Stimulated activated CD8-positive, alpha-beta memory T cell treated with anti-CD3 and anti-CD28 coated beads, Interleukin-2, amount 100 ng/mL, for 48 hours (primary cell): ENCODE measurements at regions not wholly inside any gene's neighbourhood (a gene's known extent, or its start where the extent isn't known, plus 50 kb on each side); places are given as distances from the start of the nearest gene placed in this dataset.

Experiments used
- DNase-seq, 2 donors: peaks; one replicate each; pipeline ENCODE4 v3.0.0-alpha.2; 2020; ENCODE audit warnings: low read depth in 2 of 2

DNA sequence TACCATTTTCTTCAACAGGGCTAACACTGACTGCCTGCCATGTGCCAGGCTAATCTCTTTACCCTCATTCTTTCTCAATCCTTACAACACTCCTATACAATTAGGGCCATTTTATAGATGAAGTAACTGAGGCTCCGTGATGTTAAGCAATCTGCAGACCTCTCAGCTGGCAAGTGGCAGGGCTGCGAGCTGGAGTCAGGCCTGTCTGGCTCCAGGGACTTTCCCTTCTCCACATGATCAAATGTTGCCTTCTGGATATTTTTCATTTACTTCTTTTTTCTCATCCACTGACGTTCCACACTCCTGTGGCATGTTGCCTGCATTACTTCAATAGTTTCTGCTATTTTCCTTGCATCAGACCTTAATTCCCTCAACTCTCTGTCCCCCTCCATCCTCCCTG lies 55.2 kb upstream of the TAGAP start:
- DNase-seq, result no peak

DNA sequence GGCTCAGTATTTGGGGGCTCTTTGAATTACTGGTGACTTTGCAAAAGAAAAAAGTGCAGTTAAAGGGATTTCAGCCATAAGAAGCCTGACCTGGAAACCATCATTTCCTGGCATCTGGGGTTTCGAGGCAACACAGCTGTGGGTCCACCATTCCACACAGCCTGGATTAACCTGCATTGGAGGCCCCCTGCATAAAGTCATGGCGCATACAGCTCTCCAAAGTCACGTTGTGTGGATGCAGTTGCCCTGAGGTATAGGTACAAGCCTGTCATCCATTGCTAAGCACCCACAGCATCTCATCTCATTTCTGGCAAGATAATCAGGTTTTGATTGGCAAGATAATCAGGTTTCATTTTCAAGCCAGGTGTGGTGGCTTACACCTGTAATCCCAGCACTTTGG lies 54.5 kb upstream of the TAGAP start:
- no peak for DNase-seq

- peak; percentile 45 to 46 for DNase-seq
These were observed 53.9 kb upstream of the TAGAP start for GRCh38 chr6:159098636-159099106.

DNA sequence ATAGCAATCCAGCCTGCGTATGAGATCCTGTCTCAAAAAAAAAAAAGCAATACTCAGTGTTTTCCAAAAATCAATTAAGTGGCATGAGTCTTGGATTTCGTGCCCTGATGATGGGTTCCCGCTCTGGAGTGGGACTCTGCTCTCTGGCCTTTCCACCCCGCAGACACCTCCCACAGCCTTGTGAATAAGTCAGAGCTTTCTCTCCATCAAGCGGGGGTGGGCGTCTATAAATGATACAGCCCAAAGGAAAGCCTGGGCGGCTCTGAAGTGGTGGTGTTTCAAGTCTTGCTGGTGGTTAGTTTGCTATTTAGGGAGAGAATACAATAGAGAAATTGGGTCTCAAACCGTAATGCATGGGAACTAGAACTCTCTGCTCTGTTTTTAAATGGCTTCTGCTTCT lies 52.5 kb upstream of the TAGAP start:
- DNase-seq, result peak; percentile 58 to 62

DNA sequence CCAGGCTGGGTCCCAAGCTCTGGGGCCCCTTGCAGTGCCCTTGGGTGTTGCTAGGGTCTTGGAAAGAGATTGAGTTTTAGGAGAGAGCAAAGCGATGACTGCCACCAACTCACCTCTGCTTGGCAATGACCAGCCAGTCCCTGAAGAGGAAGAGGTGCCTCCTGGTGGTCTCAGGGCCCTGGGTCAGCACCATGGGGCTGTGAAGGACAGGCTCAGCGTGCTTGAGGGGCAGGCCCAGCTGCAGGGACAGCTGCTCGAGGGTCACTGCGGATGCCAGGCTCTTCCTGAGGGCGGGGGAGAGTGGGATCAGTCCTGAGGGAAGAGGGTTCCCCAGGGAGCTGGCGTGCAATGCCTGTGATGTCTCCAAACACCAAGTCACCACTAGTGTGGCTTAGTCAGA lies 50.8 kb upstream of the TAGAP start:
- DNase-seq, result no peak

GRCh38 chr6:159094444-159095252 lies 49.9 kb upstream of the TAGAP start:
- peak in 1 of 2 donors; percentile 56 for DNase-seq
